HUES6 (cell line): ENCODE measurements at regions not wholly inside any gene's neighbourhood (a gene's known extent, or its start where the extent isn't known, plus 50 kb on each side); places are given as distances from the start of the nearest gene placed in this dataset.

Source experiments
- H3K27ac ChIP-seq: 2 replicates; pipeline ENCODE4 v1.7.0; 2013; ENCODE audit warnings: low read depth, mild to moderate bottlenecking, low read length, inconsistent platforms
- H3K27me3 ChIP-seq: 2 replicates; pipeline ENCODE4 v1.6.1; 2013; ENCODE audit warnings: low read length; ENCODE audit not compliant: control insufficient read depth, insufficient read depth
- H3K36me3 ChIP-seq: 2 replicates; pipeline ENCODE4 v1.6.1; 2013; ENCODE audit warnings: low read length; ENCODE audit not compliant: control insufficient read depth, insufficient read depth
- H3K4me1 ChIP-seq: 2 replicates; pipeline ENCODE4 v1.6.1; 2013; ENCODE audit warnings: low read length; ENCODE audit not compliant: control insufficient read depth, insufficient read depth
- H3K4me3 ChIP-seq: 2 replicates; pipeline ENCODE4 v1.5.1; 2013; ENCODE audit warnings: low read depth, low read length
- H3K9ac ChIP-seq: one replicate; pipeline ENCODE4 v1.6.1; 2013; ENCODE audit warnings: mild to moderate bottlenecking, low read length
- H3K9me3 ChIP-seq: 2 replicates; pipeline ENCODE4 v1.6.1; 2013; ENCODE audit warnings: low read depth, low read length; ENCODE audit not compliant: control insufficient read depth, insufficient read depth

GRCh38 chr16:77063676-77064016 is 127.3 kb upstream of the MON1B start:
- H3K27ac ChIP-seq = no peak overlapping the region
- no peaks in the 10 kb centered on the region for H3K27me3 ChIP-seq
- H3K9me3 ChIP-seq = no peaks in the 10 kb centered on the region
- H3K36me3 ChIP-seq = no peaks in the 10 kb centered on the region
- H3K9ac ChIP-seq = no peak overlapping the region
- H3K4me3 ChIP-seq = no peak overlapping the region
- H3K4me1 ChIP-seq = peaks cover 10% of the 10 kb centered on the region

- no peak overlapping the region for H3K4me3 ChIP-seq
- H3K4me1 ChIP-seq = peaks cover 11% of the 10 kb centered on the region
- H3K27me3 ChIP-seq = no peaks in the 10 kb centered on the region
- H3K9ac ChIP-seq = no peak overlapping the region
- H3K9me3 ChIP-seq = no peaks in the 10 kb centered on the region
- H3K27ac ChIP-seq = no peak overlapping the region
- no peaks in the 10 kb centered on the region for H3K36me3 ChIP-seq
These were observed 127.0 kb upstream of the MON1B start for GRCh38 chr16:77064037-77064436.

- H3K9ac ChIP-seq = no peak overlapping the region
- H3K27ac ChIP-seq = no peak overlapping the region
- H3K27me3 ChIP-seq = no peaks in the 10 kb centered on the region
- H3K36me3 ChIP-seq = no peaks in the 10 kb centered on the region
- no peak overlapping the region for H3K4me3 ChIP-seq
- peaks cover 20% of the 10 kb centered on the region for H3K4me1 ChIP-seq
- no peaks in the 10 kb centered on the region for H3K9me3 ChIP-seq
These were observed 124.0 kb upstream of the MON1B start for GRCh38 chr16:77066896-77067496.

- Histone ChIP-seq H3K36me3 (no peaks in the 10 kb centered on the region), H3K9ac (no peak overlapping the region), H3K4me3 (no peak overlapping the region), H3K27me3 (no peaks in the 10 kb centered on the region), H3K27ac (no peak overlapping the region), H3K9me3 (no peaks in the 10 kb centered on the region), H3K4me1 (peaks cover 20% of the 10 kb centered on the region)
These were observed 123.1 kb upstream of the MON1B start for GRCh38 chr16:77067900-77068299.

GRCh38 chr16:77068402-77068801 is 122.6 kb upstream of the MON1B start:
- Histone ChIP-seq H3K4me3 (no peak overlapping the region), H3K27me3 (no peaks in the 10 kb centered on the region), H3K4me1 (peaks cover 20% of the 10 kb centered on the region), H3K9me3 (no peaks in the 10 kb centered on the region), H3K27ac (no peak overlapping the region), H3K36me3 (no peaks in the 10 kb centered on the region), H3K9ac (no peak overlapping the region)

- Histone ChIP-seq H3K9me3 (no peaks in the 10 kb centered on the region), H3K9ac (no peak overlapping the region)
These were observed 121.1 kb upstream of the MON1B start for GRCh38 chr16:77069929-77070328.

GRCh38 chr16:77070683-77071082 is 120.3 kb upstream of the MON1B start:
- no peak overlapping the region for H3K27ac ChIP-seq
- no peaks in the 10 kb centered on the region for H3K36me3 ChIP-seq
- H3K4me1 ChIP-seq = peaks cover 11% of the 10 kb centered on the region; the same call in 1 of the 2 replicates
- H3K27me3 ChIP-seq = no peaks in the 10 kb centered on the region
- H3K4me3 ChIP-seq = no peak overlapping the region
- no peaks in the 10 kb centered on the region for H3K9me3 ChIP-seq
- H3K9ac ChIP-seq = no peak overlapping the region

More at GRCh38 chr16:77069929-77070328, 121.1 kb upstream of the MON1B start:
- no peaks in the 10 kb centered on the region for H3K27me3 ChIP-seq
- H3K36me3 ChIP-seq = no peaks in the 10 kb centered on the region
- H3K27ac ChIP-seq = no peak overlapping the region
- peaks cover 11% of the 10 kb centered on the region; the same call in 1 of the 2 replicates for H3K4me1 ChIP-seq
- H3K4me3 ChIP-seq = no peak overlapping the region

GRCh38 chr16:77076839-77077238 is 114.2 kb upstream of the MON1B start:
- no peaks in the 10 kb centered on the region for H3K36me3 ChIP-seq
- no peaks in the 10 kb centered on the region for H3K27me3 ChIP-seq
- H3K9ac ChIP-seq = no peak overlapping the region
- H3K9me3 ChIP-seq = no peaks in the 10 kb centered on the region
- H3K4me1 ChIP-seq = no peaks in the 10 kb centered on the region
- H3K4me3 ChIP-seq = no peak overlapping the region
- H3K27ac ChIP-seq = no peak overlapping the region

- H3K4me3 ChIP-seq = no peak overlapping the region
- H3K9me3 ChIP-seq = no peaks in the 10 kb centered on the region
- no peaks in the 10 kb centered on the region for H3K36me3 ChIP-seq
- no peaks in the 10 kb centered on the region for H3K27me3 ChIP-seq
- H3K4me1 ChIP-seq = no peaks in the 10 kb centered on the region
- H3K9ac ChIP-seq = no peak overlapping the region
- no peak overlapping the region for H3K27ac ChIP-seq
These were observed 113.6 kb upstream of the MON1B start for GRCh38 chr16:77077256-77077922.

- Histone ChIP-seq H3K27me3 (no peaks in the 10 kb centered on the region), H3K9me3 (no peaks in the 10 kb centered on the region), H3K27ac (no peak overlapping the region), H3K4me3 (no peak overlapping the region), H3K9ac (no peak overlapping the region), H3K36me3 (no peaks in the 10 kb centered on the region), H3K4me1 (no peaks in the 10 kb centered on the region)
These were observed 105.0 kb upstream of the MON1B start for GRCh38 chr16:77085981-77086380.

GRCh38 chr16:77090062-77090461 is 100.9 kb upstream of the MON1B start:
- no peak overlapping the region for H3K4me3 ChIP-seq
- H3K4me1 ChIP-seq = no peaks in the 10 kb centered on the region
- H3K9me3 ChIP-seq = no peaks in the 10 kb centered on the region
- H3K27me3 ChIP-seq = no peaks in the 10 kb centered on the region
- H3K36me3 ChIP-seq = no peaks in the 10 kb centered on the region
- no peak overlapping the region for H3K9ac ChIP-seq
- no peak overlapping the region for H3K27ac ChIP-seq
